ENCODE measurements at regions not wholly inside any gene's neighbourhood (a gene's known extent, or its start where the extent isn't known, plus 50 kb on each side); places are given as distances from the start of the nearest gene placed in this dataset.

DNA sequence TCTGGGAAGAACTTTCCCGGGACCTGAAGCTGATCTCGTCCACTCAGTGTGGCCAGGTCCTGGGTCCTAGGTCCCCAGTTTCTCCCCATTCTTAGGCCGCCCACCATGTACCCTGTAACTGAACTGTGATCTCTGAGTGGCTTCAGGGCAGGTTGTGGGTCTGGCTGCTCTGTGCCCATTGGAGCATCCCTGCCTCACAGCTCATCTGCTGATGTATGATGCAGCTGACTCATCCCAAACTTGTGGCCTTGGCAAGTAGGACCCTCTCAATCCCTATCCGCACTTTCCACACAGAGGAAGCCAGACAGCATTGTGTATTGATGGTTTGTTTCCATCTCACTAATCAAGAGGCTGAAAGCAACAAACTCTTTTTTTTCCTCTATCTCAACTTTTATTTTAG lies 69.1 kb upstream of the XCR1 start:
- Histone ChIP-seq H3K36me3 (ENCODE audit: insufficient read depth, low read length) (no peaks in the 10 kb centered on the region), H3K4me2 (ENCODE audit: low read length) (no peak overlapping the region), H3K27me3 (ENCODE audit: insufficient read depth, low read length) (no peaks in the 10 kb centered on the region), H4K20me1 (ENCODE audit: insufficient read depth, low read length) (no peaks in the 10 kb centered on the region), H2AFZ (ENCODE audit: low read depth, low read length) (no peak overlapping the region), H3K4me3 (ENCODE audit: insufficient read depth, low read depth, low read length) (no peak overlapping the region), H3K79me2 (ENCODE audit: insufficient read depth, low read length) (no peaks in the 10 kb centered on the region), H3K9ac (ENCODE audit: low read length) (no peak overlapping the region), H3K4me1 (ENCODE audit: insufficient read depth, low read length) (no peaks in the 10 kb centered on the region), H3K9me3 (ENCODE audit: insufficient read depth, low read depth, low read length) (no peaks in the 10 kb centered on the region), H3K27ac (ENCODE audit: low read depth, low read length) (no peak overlapping the region)
- TF ChIP-seq CTCF (IDR thresholded peaks at IDR 0.05; ENCODE audit: insufficient read depth, low read depth, low read length) (no peak), EZH2 (IDR thresholded peaks at IDR 0.05; ENCODE audit: insufficient read depth, low read length) (no peak)
- peak; percentile 3 for DNase-seq (ENCODE audit: low read depth)
- peaks cover 7% of the 10 kb centered on the region for H3K9me3 Mint-ChIP-seq (ENCODE audit: unreplicated experiment)
- H3K27ac Mint-ChIP-seq (ENCODE audit: unreplicated experiment) = no peak overlapping the region
- H3K27me3 Mint-ChIP-seq (ENCODE audit: low read depth, unreplicated experiment) = no peaks in the 10 kb centered on the region
- H3K4me1 Mint-ChIP-seq (ENCODE audit: low read depth, unreplicated experiment) = peaks cover 16% of the 10 kb centered on the region
- no peaks in the 10 kb centered on the region for H3K36me3 Mint-ChIP-seq (ENCODE audit: low read depth, unreplicated experiment)
- H3K4me3 Mint-ChIP-seq (ENCODE audit: unreplicated experiment) = no peak overlapping the region
- no peak for FAIRE-seq

DNA sequence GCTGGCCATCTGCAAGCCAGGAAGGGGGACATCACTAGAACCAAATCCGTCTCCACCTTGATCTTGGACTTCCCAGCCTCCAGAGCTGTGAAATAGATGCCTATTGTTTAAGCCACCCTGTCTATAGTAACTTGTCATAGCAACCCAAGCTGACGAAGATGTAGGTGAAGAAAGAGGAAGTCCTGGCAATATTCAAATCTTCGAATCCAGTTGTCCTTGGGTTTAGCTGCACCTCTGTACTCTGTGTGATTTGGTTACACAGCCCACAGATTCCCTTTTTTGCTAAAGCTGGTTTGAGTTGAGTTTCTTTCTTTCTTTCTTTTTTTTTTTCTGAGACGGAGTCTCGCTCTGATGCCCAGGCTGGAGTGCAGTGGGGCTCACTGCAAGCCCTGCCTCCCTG lies 68.0 kb upstream of the XCR1 start:
- no peak for DNase-seq (ENCODE audit: low read depth)
- Mint-ChIP-seq H3K27me3 (ENCODE audit: low read depth, unreplicated experiment) (no peaks in the 10 kb centered on the region), H3K9me3 (ENCODE audit: unreplicated experiment) (peaks cover 4% of the 10 kb centered on the region), H3K4me1 (ENCODE audit: low read depth, unreplicated experiment) (peaks cover 17% of the 10 kb centered on the region), H3K27ac (ENCODE audit: unreplicated experiment) (no peak overlapping the region), H3K36me3 (ENCODE audit: low read depth, unreplicated experiment) (no peaks in the 10 kb centered on the region), H3K4me3 (ENCODE audit: unreplicated experiment) (no peak overlapping the region)
- no peaks in the 10 kb centered on the region for H3K36me3 ChIP-seq (ENCODE audit: insufficient read depth, low read length)
- no peak overlapping the region for H3K27ac ChIP-seq (ENCODE audit: low read depth, low read length)
- no peak for TF ChIP-seq CTCF (IDR thresholded peaks at IDR 0.05; ENCODE audit: insufficient read depth, low read depth, low read length)
- no peak for TF ChIP-seq EZH2 (IDR thresholded peaks at IDR 0.05; ENCODE audit: insufficient read depth, low read length)
- H3K4me2 ChIP-seq (ENCODE audit: low read length) = no peak overlapping the region
- H4K20me1 ChIP-seq (ENCODE audit: insufficient read depth, low read length) = no peaks in the 10 kb centered on the region
- FAIRE-seq = no peak
- H3K4me1 ChIP-seq (ENCODE audit: insufficient read depth, low read length) = no peaks in the 10 kb centered on the region
- H3K9me3 ChIP-seq (ENCODE audit: insufficient read depth, low read depth, low read length) = no peaks in the 10 kb centered on the region
- H3K79me2 ChIP-seq (ENCODE audit: insufficient read depth, low read length) = no peaks in the 10 kb centered on the region
- H3K4me3 ChIP-seq (ENCODE audit: insufficient read depth, low read depth, low read length) = no peak overlapping the region
- H3K27me3 ChIP-seq (ENCODE audit: insufficient read depth, low read length) = no peaks in the 10 kb centered on the region
- no peak overlapping the region for H3K9ac ChIP-seq (ENCODE audit: low read length)
- H2AFZ ChIP-seq (ENCODE audit: low read depth, low read length) = no peak overlapping the region

GRCh38 chr3:46094506-46094905 lies 67.2 kb upstream of the XCR1 start:
- no peak for DNase-seq (ENCODE audit: low read depth)
- Mint-ChIP-seq H3K36me3 (ENCODE audit: low read depth, unreplicated experiment) (no peaks in the 10 kb centered on the region), H3K9me3 (ENCODE audit: unreplicated experiment) (peaks cover 4% of the 10 kb centered on the region), H3K27me3 (ENCODE audit: low read depth, unreplicated experiment) (no peaks in the 10 kb centered on the region), H3K27ac (ENCODE audit: unreplicated experiment) (no peak overlapping the region), H3K4me1 (ENCODE audit: low read depth, unreplicated experiment) (peaks cover 18% of the 10 kb centered on the region), H3K4me3 (ENCODE audit: unreplicated experiment) (no peak overlapping the region)
- TF ChIP-seq CTCF (IDR thresholded peaks at IDR 0.05; ENCODE audit: insufficient read depth, low read depth, low read length) (no peak), EZH2 (IDR thresholded peaks at IDR 0.05; ENCODE audit: insufficient read depth, low read length) (no peak)
- no peak overlapping the region for H3K4me2 ChIP-seq (ENCODE audit: low read length)
- H2AFZ ChIP-seq (ENCODE audit: low read depth, low read length) = no peak overlapping the region
- H3K4me3 ChIP-seq (ENCODE audit: insufficient read depth, low read depth, low read length) = no peak overlapping the region
- no peaks in the 10 kb centered on the region for H3K79me2 ChIP-seq (ENCODE audit: insufficient read depth, low read length)
- H3K27me3 ChIP-seq (ENCODE audit: insufficient read depth, low read length) = no peaks in the 10 kb centered on the region
- H3K9me3 ChIP-seq (ENCODE audit: insufficient read depth, low read depth, low read length) = no peaks in the 10 kb centered on the region
- no peak overlapping the region for H3K9ac ChIP-seq (ENCODE audit: low read length)
- no peaks in the 10 kb centered on the region for H4K20me1 ChIP-seq (ENCODE audit: insufficient read depth, low read length)
- no peak for FAIRE-seq
- H3K4me1 ChIP-seq (ENCODE audit: insufficient read depth, low read length) = peaks cover 2% of the 10 kb centered on the region
- no peak overlapping the region for H3K27ac ChIP-seq (ENCODE audit: low read depth, low read length)
- H3K36me3 ChIP-seq (ENCODE audit: insufficient read depth, low read length) = no peaks in the 10 kb centered on the region

All from astrocyte (in vitro differentiated cells and primary cell).